GM13977 (cell line): ENCODE measurements at regions not wholly inside any gene's neighbourhood (a gene's known extent, or its start where the extent isn't known, plus 50 kb on each side); places are given as distances from the start of the nearest gene placed in this dataset.

Experiments
- DNase-seq: peaks from one replicate; pipeline ENCODE4 v3.0.0; 2012; ENCODE audit warnings: low spot score
- CTCF ChIP-seq: IDR thresholded peaks from 2 replicates; pipeline ENCODE4 v1.5.1; 2012; ENCODE audit warnings: mild to moderate bottlenecking, control low read depth; ENCODE audit not compliant: insufficient read depth; ENCODE audit errors: extremely low read depth, missing control alignments
- in situ Hi-C: fragments of 300-500 bp; cut with MboI; formaldehyde crosslinking; loops from one replicate; pipeline ENCODE4 v1.12.0; 2022; ENCODE audit warnings: low sequenced_read_pairs, low pct_unique_long_range_greater_than_20kb, mixed read lengths, inconsistent platforms; ENCODE audit not compliant: unreplicated experiment

- no peak for DNase-seq
- TF ChIP-seq CTCF: peak; percentile 2
- in situ Hi-C loops: no loop called here
Measured at GRCh38 chr3:186487819-186488218, 56.4 kb downstream of the CRYGS start.

- in situ Hi-C loops: no loop called here
- no peak for DNase-seq
- TF ChIP-seq CTCF: no peak
Measured at GRCh38 chr3:186487037-186487436, 57.1 kb downstream of the CRYGS start.

DNA sequence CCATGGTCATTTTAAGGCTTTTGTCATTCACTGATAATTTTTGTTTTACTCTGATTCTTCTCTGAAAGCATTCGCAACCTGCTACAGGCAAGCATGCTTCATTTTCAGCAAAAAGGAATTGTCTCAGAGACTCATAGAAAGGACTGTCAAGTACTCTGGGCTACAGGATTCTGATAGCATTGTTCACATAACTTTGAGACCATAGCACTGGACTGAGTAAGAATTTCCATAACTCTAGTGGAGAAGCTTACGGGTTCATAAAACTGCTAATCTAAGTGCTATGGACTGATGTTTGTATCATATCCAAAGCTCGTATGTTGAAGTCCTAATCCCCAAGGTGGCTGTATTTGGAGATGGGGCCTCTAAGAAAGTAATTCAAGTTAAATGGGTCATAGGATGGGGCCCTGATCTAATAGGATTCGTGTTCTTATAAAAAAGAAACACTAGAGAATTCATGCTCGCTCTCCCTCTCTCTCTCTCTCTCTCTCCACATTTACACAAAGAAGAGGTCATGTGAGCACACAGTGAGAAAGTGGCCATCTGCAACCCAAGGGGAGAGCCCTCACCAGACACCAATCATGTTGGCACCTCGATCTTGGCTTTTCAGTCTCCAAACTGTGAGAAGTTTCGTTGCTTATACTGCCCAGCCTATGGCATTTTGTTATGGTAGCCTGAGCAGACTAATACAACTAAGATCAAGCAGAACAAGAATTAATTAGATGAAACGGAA lies 60.4 kb downstream of the CRYGS start:
- no peak for DNase-seq
- in situ Hi-C loops: no loop called here

GRCh38 chr3:186481526-186481925 lies 62.7 kb downstream of the CRYGS start:
- no peak for DNase-seq
- in situ Hi-C loops: no loop called here

More for the DNA sequence above, 60.4 kb downstream of the CRYGS start:
- TF ChIP-seq CTCF: no peak

GRCh38 chr3:186477876-186478275 lies 66.3 kb downstream of the CRYGS start:
- TF ChIP-seq CTCF: no peak
- no peak for DNase-seq
- in situ Hi-C loops: no loop called here

More at GRCh38 chr3:186481526-186481925, 62.7 kb downstream of the CRYGS start:
- no peak for TF ChIP-seq CTCF

- DNase-seq: no peak
- in situ Hi-C loops: no loop called here
- no peak for TF ChIP-seq CTCF
Measured at GRCh38 chr3:186477033-186477432, 67.1 kb downstream of the CRYGS start.

GRCh38 chr3:186476541-186476940 lies 67.6 kb downstream of the CRYGS start:
- in situ Hi-C loops: no loop called here
- DNase-seq: no peak
- TF ChIP-seq CTCF: no peak
